ENCODE measurements at regions not wholly inside any gene's neighbourhood (a gene's known extent, or its start where the extent isn't known, plus 50 kb on each side); places are given as distances from the start of the nearest gene placed in this dataset.

DNA sequence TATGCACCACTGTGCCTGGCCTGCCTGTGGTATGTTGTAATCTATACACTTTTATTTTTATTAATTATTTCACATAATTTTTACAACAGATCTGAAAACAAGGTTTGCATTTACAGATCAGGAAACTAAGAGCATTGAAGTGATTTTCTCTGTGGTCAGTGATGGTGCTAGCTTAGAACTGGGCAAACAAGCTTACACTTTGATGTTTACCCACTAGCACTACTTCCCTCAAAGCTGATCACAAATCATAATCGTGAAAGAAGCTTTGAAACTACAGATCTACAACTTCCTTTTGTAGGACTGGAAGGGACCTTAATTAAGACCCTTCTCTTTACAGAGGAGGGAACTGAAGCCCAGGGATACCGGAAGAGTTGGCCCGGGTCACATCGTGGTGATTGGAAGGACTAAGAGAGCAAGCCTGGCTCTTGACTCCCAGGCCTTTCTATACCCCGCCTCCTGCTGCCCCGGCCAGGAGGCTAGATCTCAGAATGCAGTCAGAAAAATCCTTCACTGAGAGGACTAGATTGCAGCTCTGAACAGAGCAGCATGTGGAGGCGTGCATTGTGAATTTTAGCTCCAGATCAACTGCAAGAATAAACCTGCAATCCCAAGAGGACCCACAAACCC is 93.7 kb upstream of the ZNF827 start:
- no peak for DNase-seq (ENCODE audit: low read depth)
- TF ChIP-seq, protein P1, sequence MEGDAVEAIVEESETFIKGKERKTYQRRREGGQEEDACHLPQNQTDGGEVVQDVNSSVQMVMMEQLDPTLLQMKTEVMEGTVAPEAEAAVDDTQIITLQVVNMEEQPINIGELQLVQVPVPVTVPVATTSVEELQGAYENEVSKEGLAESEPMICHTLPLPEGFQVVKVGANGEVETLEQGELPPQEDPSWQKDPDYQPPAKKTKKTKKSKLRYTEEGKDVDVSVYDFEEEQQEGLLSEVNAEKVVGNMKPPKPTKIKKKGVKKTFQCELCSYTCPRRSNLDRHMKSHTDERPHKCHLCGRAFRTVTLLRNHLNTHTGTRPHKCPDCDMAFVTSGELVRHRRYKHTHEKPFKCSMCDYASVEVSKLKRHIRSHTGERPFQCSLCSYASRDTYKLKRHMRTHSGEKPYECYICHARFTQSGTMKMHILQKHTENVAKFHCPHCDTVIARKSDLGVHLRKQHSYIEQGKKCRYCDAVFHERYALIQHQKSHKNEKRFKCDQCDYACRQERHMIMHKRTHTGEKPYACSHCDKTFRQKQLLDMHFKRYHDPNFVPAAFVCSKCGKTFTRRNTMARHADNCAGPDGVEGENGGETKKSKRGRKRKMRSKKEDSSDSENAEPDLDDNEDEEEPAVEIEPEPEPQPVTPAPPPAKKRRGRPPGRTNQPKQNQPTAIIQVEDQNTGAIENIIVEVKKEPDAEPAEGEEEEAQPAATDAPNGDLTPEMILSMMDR (conservative IDR thresholded peaks at IDR 0.05; ENCODE audit: low read depth, low read length) = no peak

DNA sequence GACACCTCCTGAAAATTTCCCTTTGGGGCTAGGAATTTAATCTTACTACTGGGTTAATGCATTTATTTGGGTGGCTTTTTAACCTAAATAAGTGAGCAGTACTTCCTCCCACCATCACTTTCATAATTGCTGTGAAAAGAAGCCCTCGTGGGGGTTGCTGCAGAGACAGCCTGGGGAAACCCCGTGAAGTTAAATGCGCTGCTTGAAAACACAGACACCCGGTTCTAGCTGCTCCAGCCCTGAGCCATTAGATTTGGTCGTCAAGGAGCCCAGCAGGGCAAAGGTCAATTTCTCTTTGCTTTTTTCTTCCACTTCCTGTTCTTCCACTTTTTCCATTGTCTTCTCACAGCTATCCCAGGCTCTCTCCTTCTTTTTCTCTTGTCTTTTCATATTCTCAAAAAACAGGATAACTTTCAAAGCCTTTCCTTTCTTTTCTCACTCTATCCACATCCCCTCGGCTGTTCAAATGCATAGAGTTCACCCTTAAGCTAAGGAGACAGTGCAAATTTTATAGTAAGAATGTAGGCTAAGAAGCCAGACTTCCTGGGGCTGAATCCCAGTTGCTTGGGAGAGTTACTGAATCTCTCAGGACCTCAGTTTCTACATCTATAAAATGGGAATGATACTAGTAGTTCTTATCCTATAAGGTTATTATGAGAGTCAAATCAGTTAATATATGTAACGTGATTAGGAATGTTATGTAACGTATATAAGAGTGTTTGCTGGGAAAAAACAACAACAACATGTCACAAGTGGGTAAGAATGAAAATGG is 91.5 kb upstream of the ZNF827 start:
- DNase-seq (ENCODE audit: low read depth) = no peak
- H3K4me3 ChIP-seq (ENCODE audit: low read depth, low read length) = no peak overlapping the region
- TF ChIP-seq, protein P1 (conservative IDR thresholded peaks at IDR 0.05; ENCODE audit: low read depth, low read length) = no peak

More for the DNA sequence above, 93.7 kb upstream of the ZNF827 start:
- H3K4me3 ChIP-seq (ENCODE audit: low read depth, low read length) = no peak overlapping the region

- TF ChIP-seq, protein P1 (conservative IDR thresholded peaks at IDR 0.05; ENCODE audit: low read depth, low read length) = peak; percentile 36
- DNase-seq (ENCODE audit: low read depth) = no peak
- no peak overlapping the region for H3K4me3 ChIP-seq (ENCODE audit: low read depth, low read length)
These were observed 90.5 kb upstream of the ZNF827 start for GRCh38 chr4:146029147-146029546.

GRCh38 chr4:146027761-146028160 is 89.1 kb upstream of the ZNF827 start:
- TF ChIP-seq, protein P1 (conservative IDR thresholded peaks at IDR 0.05; ENCODE audit: low read depth, low read length) = no peak
- DNase-seq (ENCODE audit: low read depth) = no peak
- H3K4me3 ChIP-seq (ENCODE audit: low read depth, low read length) = no peak overlapping the region

DNA sequence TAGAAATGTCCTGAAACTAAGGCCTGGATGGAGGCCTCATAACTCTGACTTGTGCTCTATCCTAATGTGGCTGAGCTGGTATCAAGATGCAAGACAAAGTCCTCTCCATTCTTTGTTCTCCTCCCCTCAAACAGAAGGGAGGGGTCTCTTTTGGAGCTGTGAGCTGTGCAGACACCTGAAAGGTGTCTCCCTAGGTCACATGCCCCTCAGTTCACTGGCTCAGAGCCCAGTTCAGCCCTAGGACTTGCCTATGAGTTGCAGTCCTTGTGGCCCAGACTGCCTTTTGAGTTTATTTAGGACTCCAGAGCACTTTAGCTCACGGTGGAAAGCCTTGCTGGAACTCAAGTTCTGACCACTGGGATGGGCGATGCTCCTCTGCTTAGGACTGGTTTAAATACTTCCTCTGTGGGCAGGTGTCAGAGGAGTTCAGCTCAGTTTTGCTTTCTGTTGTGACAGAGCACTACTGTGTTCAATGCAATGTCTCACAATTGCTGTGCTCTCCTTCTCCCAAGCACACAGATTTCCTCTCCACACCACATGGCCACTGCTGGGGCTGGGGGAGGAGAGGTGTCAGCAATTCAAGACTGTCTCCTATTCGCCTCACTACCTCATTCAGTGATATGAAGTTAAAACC is 84.8 kb upstream of the ZNF827 start:
- DNase-seq (ENCODE audit: low read depth) = no peak
- H3K4me3 ChIP-seq (ENCODE audit: low read depth, low read length) = no peak overlapping the region
- TF ChIP-seq, protein P1 (conservative IDR thresholded peaks at IDR 0.05; ENCODE audit: low read depth, low read length) = no peak

- no peak for DNase-seq (ENCODE audit: low read depth)
- H3K4me3 ChIP-seq (ENCODE audit: low read depth, low read length) = no peak overlapping the region
- TF ChIP-seq, protein P1 (conservative IDR thresholded peaks at IDR 0.05; ENCODE audit: low read depth, low read length) = no peak
These were observed 83.9 kb upstream of the ZNF827 start for GRCh38 chr4:146022541-146022940.

Measured in epithelial cell of proximal tubule (primary cell).